Ovary (tissue), 3 donors: ENCODE measurements at regions not wholly inside any gene's neighbourhood (a gene's known extent, or its start where the extent isn't known, plus 50 kb on each side); places are given as distances from the start of the nearest gene placed in this dataset.

Experiments used
- CTCF ChIP-seq, 3 donors: fragments of 450-650 bp in 2 of 3; fragments of 200-600 bp in 1 of 3; IDR thresholded peaks; one replicate each; pipeline versions ENCODE4 v1.5.1 to v1.8.0; 2016 to 2022; ENCODE audit warnings: antibody characterized with exemption in 3 of 3, mild to moderate bottlenecking in 1 of 3
- EP300 ChIP-seq: sonication (generic); formaldehyde crosslinking; IDR thresholded peaks from one replicate; pipeline ENCODE4 v1.6.1; 2017; ENCODE audit warnings: antibody characterized with exemption
- POLR2A ChIP-seq: fragments of 450-650 bp; IDR thresholded peaks from one replicate; pipeline ENCODE4 v1.6.1; 2017; ENCODE audit warnings: antibody characterized with exemption, mild to moderate bottlenecking, moderate library complexity
- donor health status: DM: no; HTN: no; CAD: no.

- TF ChIP-seq POLR2A = no peak
- no peak for TF ChIP-seq CTCF (IDR thresholded peaks at IDR 0.05)
- TF ChIP-seq EP300 = no peak
Observed at GRCh38 chr1:79448426-79448825, 441.9 kb upstream of the ADGRL4 start.
